Endothelial cell of umbilical vein (primary cell): ENCODE measurements at regions not wholly inside any gene's neighbourhood (a gene's known extent, or its start where the extent isn't known, plus 50 kb on each side); places are given as distances from the start of the nearest gene placed in this dataset.

Source experiments
- POLR2A ChIP-seq: IDR thresholded peaks from 2 replicates; pipeline ENCODE4 v1.6.1; 2012; ENCODE audit warnings: low read depth, mild to moderate bottlenecking, control low read depth, low read length
- POLR2AphosphoS5 ChIP-seq: IDR thresholded peaks from 2 replicates; pipeline ENCODE4 v1.6.1; 2012; ENCODE audit warnings: low read depth, mild to moderate bottlenecking, control low read depth, low read length, moderate library complexity; ENCODE audit not compliant: insufficient read depth
- TF ChIP-seq, protein P1 (sequence below), 2 donors: IDR thresholded peaks; 1 replicate in 1 of 2; 2 replicates in 1 of 2; pipeline ENCODE4 v1.5.1; 2011; ENCODE audit warnings: low read length in 2 of 2, mild to moderate bottlenecking in 2 of 2, moderate library complexity in 2 of 2, control low read depth in 1 of 2, inconsistent platforms in 1 of 2, low read depth in 1 of 2; ENCODE audit not compliant: insufficient read depth in 1 of 2; ENCODE audit errors: extremely low read depth in 1 of 2
- TF ChIP-seq, protein P2 (sequence below): IDR thresholded peaks from 2 replicates; pipeline ENCODE4 v1.6.1; 2011; ENCODE audit not compliant: insufficient read depth, insufficient read length

DNA sequence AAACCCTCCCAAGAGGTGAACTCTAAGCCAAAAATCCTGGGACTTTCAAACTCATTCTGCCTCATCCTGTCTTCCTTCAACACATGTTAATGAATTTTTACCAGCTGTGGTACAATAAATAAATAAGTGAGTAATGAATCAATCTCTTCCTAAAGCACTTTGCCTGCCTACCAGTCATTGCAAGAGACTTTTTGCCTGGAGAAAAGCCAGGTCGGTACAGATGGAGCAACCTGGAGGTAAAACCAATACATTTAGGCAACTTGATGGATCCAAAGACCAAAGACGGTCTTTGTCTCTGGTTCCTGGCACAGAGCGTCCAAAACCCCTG is 324.2 kb downstream of the PMP22 start:
- TF ChIP-seq, protein P1, sequence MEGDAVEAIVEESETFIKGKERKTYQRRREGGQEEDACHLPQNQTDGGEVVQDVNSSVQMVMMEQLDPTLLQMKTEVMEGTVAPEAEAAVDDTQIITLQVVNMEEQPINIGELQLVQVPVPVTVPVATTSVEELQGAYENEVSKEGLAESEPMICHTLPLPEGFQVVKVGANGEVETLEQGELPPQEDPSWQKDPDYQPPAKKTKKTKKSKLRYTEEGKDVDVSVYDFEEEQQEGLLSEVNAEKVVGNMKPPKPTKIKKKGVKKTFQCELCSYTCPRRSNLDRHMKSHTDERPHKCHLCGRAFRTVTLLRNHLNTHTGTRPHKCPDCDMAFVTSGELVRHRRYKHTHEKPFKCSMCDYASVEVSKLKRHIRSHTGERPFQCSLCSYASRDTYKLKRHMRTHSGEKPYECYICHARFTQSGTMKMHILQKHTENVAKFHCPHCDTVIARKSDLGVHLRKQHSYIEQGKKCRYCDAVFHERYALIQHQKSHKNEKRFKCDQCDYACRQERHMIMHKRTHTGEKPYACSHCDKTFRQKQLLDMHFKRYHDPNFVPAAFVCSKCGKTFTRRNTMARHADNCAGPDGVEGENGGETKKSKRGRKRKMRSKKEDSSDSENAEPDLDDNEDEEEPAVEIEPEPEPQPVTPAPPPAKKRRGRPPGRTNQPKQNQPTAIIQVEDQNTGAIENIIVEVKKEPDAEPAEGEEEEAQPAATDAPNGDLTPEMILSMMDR (IDR thresholded peaks at IDR 0.05; ENCODE audit: extremely low read depth in 1 of 2, insufficient read depth in 1 of 2, low read depth in 1 of 2, low read length in 2 of 2): no peak
- no peak for TF ChIP-seq POLR2AphosphoS5
- TF ChIP-seq, protein P2, sequence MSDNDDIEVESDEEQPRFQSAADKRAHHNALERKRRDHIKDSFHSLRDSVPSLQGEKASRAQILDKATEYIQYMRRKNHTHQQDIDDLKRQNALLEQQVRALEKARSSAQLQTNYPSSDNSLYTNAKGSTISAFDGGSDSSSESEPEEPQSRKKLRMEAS: no peak
- TF ChIP-seq POLR2A: no peak
